Activated naive CD4-positive, alpha-beta T cell treated with anti-CD3 and anti-CD28 coated beads, Interleukin-2, amount 50 U/mL, for 24 hours (primary cell): ENCODE measurements at regions not wholly inside any gene's neighbourhood (a gene's known extent, or its start where the extent isn't known, plus 50 kb on each side); places are given as distances from the start of the nearest gene placed in this dataset.
"Not testable (repeated sequence)": the region's sequence is repeated elsewhere in the genome, so short reads cannot be mapped to it uniquely, and the experiment has no call there.

Experiments
- H3K27ac Mint-ChIP-seq: one replicate; pipeline ENCODE4 v1.8.0; 2021; ENCODE audit warnings: mild to moderate bottlenecking, mixed read lengths
- H3K27me3 Mint-ChIP-seq: one replicate; pipeline ENCODE4 v1.8.0; 2021; ENCODE audit warnings: mixed read lengths
- H3K36me3 Mint-ChIP-seq: one replicate; pipeline ENCODE4 v1.8.0; 2021; ENCODE audit warnings: mixed read lengths
- H3K4me1 Mint-ChIP-seq: one replicate; pipeline ENCODE4 v1.8.0; 2021; ENCODE audit warnings: mixed read lengths
- H3K4me3 Mint-ChIP-seq: one replicate; pipeline ENCODE4 v1.8.0; 2021; ENCODE audit warnings: mild to moderate bottlenecking, mixed read lengths
- H3K9me3 Mint-ChIP-seq: one replicate; pipeline ENCODE4 v1.8.0; 2021; ENCODE audit warnings: mixed read lengths

- H3K9me3 Mint-ChIP-seq = no peaks in the 10 kb centered on the region
- H3K4me1 Mint-ChIP-seq = no peaks in the 10 kb centered on the region
These were observed 366.6 kb downstream of the OSTF1 start for GRCh38 chr9:75454891-75455290.

GRCh38 chr9:75455444-75455921 is 367.2 kb downstream of the OSTF1 start:
- peaks cover 3% of the 10 kb centered on the region for H3K27me3 Mint-ChIP-seq
- H3K4me3 Mint-ChIP-seq = no peak overlapping the region
- no peaks in the 10 kb centered on the region for H3K9me3 Mint-ChIP-seq
- H3K4me1 Mint-ChIP-seq = no peaks in the 10 kb centered on the region
- H3K36me3 Mint-ChIP-seq = no peaks in the 10 kb centered on the region
- no peak overlapping the region for H3K27ac Mint-ChIP-seq

More at GRCh38 chr9:75454891-75455290, 366.6 kb downstream of the OSTF1 start:
- no peak overlapping the region for H3K4me3 Mint-ChIP-seq
- no peaks in the 10 kb centered on the region for H3K36me3 Mint-ChIP-seq
- no peak overlapping the region for H3K27ac Mint-ChIP-seq
- peaks cover 3% of the 10 kb centered on the region for H3K27me3 Mint-ChIP-seq

- H3K27me3 Mint-ChIP-seq = peaks cover 3% of the 10 kb centered on the region
- H3K4me1 Mint-ChIP-seq = no peaks in the 10 kb centered on the region
- H3K36me3 Mint-ChIP-seq = no peaks in the 10 kb centered on the region
- no peak overlapping the region for H3K27ac Mint-ChIP-seq
- no peaks in the 10 kb centered on the region for H3K9me3 Mint-ChIP-seq
- H3K4me3 Mint-ChIP-seq = no peak overlapping the region
These were observed 368.4 kb downstream of the OSTF1 start for GRCh38 chr9:75456698-75457097.

GRCh38 chr9:75457474-75458011 is 369.2 kb downstream of the OSTF1 start:
- Mint-ChIP-seq H3K27ac (no peak overlapping the region), H3K9me3 (no peaks in the 10 kb centered on the region), H3K4me1 (no peaks in the 10 kb centered on the region), H3K36me3 (no peaks in the 10 kb centered on the region), H3K27me3 (peaks cover 4% of the 10 kb centered on the region), H3K4me3 (no peak overlapping the region)

GRCh38 chr9:75459311-75459710 is 371.0 kb downstream of the OSTF1 start:
- H3K4me1 Mint-ChIP-seq, H3K36me3 Mint-ChIP-seq: not testable (repeated sequence)

GRCh38 chr9:75461183-75461582 is 372.9 kb downstream of the OSTF1 start:
- Mint-ChIP-seq H3K9me3 (no peaks in the 10 kb centered on the region), H3K4me3 (no peak overlapping the region), H3K27ac (no peak overlapping the region), H3K27me3 (peaks cover 2% of the 10 kb centered on the region), H3K4me1 (no peaks in the 10 kb centered on the region), H3K36me3 (no peaks in the 10 kb centered on the region)

More at GRCh38 chr9:75459311-75459710, 371.0 kb downstream of the OSTF1 start:
- not testable (repeated sequence) for H3K9me3 Mint-ChIP-seq, H3K4me3 Mint-ChIP-seq, H3K27me3 Mint-ChIP-seq, H3K27ac Mint-ChIP-seq

GRCh38 chr9:75462866-75463265 is 374.6 kb downstream of the OSTF1 start:
- H3K36me3 Mint-ChIP-seq = no peaks in the 10 kb centered on the region
- H3K4me1 Mint-ChIP-seq = no peaks in the 10 kb centered on the region
- H3K9me3 Mint-ChIP-seq = no peaks in the 10 kb centered on the region
- peaks cover 2% of the 10 kb centered on the region for H3K27me3 Mint-ChIP-seq
- no peak overlapping the region for H3K27ac Mint-ChIP-seq
- H3K4me3 Mint-ChIP-seq = no peak overlapping the region

- Mint-ChIP-seq H3K9me3 (no peaks in the 10 kb centered on the region), H3K4me1 (no peaks in the 10 kb centered on the region), H3K36me3 (no peaks in the 10 kb centered on the region), H3K27me3 (peaks cover 5% of the 10 kb centered on the region), H3K27ac (no peak overlapping the region), H3K4me3 (no peak overlapping the region)
These were observed 375.6 kb downstream of the OSTF1 start for GRCh38 chr9:75463871-75464270.

- H3K36me3 Mint-ChIP-seq = no peaks in the 10 kb centered on the region
These were observed 376.4 kb downstream of the OSTF1 start for GRCh38 chr9:75464726-75465125.

GRCh38 chr9:75467142-75467541 is 378.8 kb downstream of the OSTF1 start:
- no peak overlapping the region for H3K4me3 Mint-ChIP-seq
- peaks cover 6% of the 10 kb centered on the region for H3K27me3 Mint-ChIP-seq
- no peaks in the 10 kb centered on the region for H3K4me1 Mint-ChIP-seq
- H3K27ac Mint-ChIP-seq = no peak overlapping the region
- no peaks in the 10 kb centered on the region for H3K36me3 Mint-ChIP-seq
- H3K9me3 Mint-ChIP-seq = no peaks in the 10 kb centered on the region

More at GRCh38 chr9:75464726-75465125, 376.4 kb downstream of the OSTF1 start:
- no peaks in the 10 kb centered on the region for H3K4me1 Mint-ChIP-seq
- peaks cover 5% of the 10 kb centered on the region for H3K27me3 Mint-ChIP-seq
- H3K9me3 Mint-ChIP-seq = no peaks in the 10 kb centered on the region
- no peak overlapping the region for H3K4me3 Mint-ChIP-seq
- H3K27ac Mint-ChIP-seq = no peak overlapping the region

- no peaks in the 10 kb centered on the region for H3K9me3 Mint-ChIP-seq
- no peak overlapping the region for H3K27ac Mint-ChIP-seq
- no peak overlapping the region for H3K4me3 Mint-ChIP-seq
- peaks cover 15% of the 10 kb centered on the region for H3K27me3 Mint-ChIP-seq
- no peaks in the 10 kb centered on the region for H3K4me1 Mint-ChIP-seq
- no peaks in the 10 kb centered on the region for H3K36me3 Mint-ChIP-seq
These were observed 383.3 kb downstream of the OSTF1 start for GRCh38 chr9:75471549-75472114.

GRCh38 chr9:75482566-75482965 is 394.3 kb downstream of the OSTF1 start:
- Mint-ChIP-seq H3K27ac (no peak overlapping the region), H3K9me3 (no peaks in the 10 kb centered on the region), H3K4me3 (no peak overlapping the region), H3K36me3 (no peaks in the 10 kb centered on the region), H3K4me1 (no peaks in the 10 kb centered on the region), H3K27me3 (peaks cover 6% of the 10 kb centered on the region)

GRCh38 chr9:75483636-75484035 is 395.3 kb downstream of the OSTF1 start:
- H3K27me3 Mint-ChIP-seq = peaks cover 8% of the 10 kb centered on the region
- H3K36me3 Mint-ChIP-seq = no peaks in the 10 kb centered on the region
- H3K4me3 Mint-ChIP-seq = no peak overlapping the region
- H3K27ac Mint-ChIP-seq = no peak overlapping the region
- H3K9me3 Mint-ChIP-seq = no peaks in the 10 kb centered on the region
- no peaks in the 10 kb centered on the region for H3K4me1 Mint-ChIP-seq

- H3K27ac Mint-ChIP-seq = no peak overlapping the region
- peaks cover 5% of the 10 kb centered on the region for H3K9me3 Mint-ChIP-seq
- H3K4me1 Mint-ChIP-seq = no peaks in the 10 kb centered on the region
- peaks cover 14% of the 10 kb centered on the region for H3K27me3 Mint-ChIP-seq
- H3K4me3 Mint-ChIP-seq = no peak overlapping the region
- H3K36me3 Mint-ChIP-seq = no peaks in the 10 kb centered on the region
These were observed 399.8 kb downstream of the OSTF1 start for GRCh38 chr9:75487856-75488718.

GRCh38 chr9:75488719-75489110 is 400.4 kb downstream of the OSTF1 start:
- Mint-ChIP-seq H3K36me3 (no peaks in the 10 kb centered on the region), H3K4me3 (no peak overlapping the region), H3K27me3 (peaks cover 15% of the 10 kb centered on the region), H3K9me3 (peaks cover 5% of the 10 kb centered on the region), H3K27ac (no peak overlapping the region), H3K4me1 (no peaks in the 10 kb centered on the region)

- H3K27ac Mint-ChIP-seq = no peak overlapping the region
These were observed 400.1 kb upstream of the PCSK5 start for GRCh38 chr9:75490326-75490725.

More at GRCh38 chr9:75490326-75490725, 400.1 kb upstream of the PCSK5 start:
- Mint-ChIP-seq H3K27me3 (peaks cover 16% of the 10 kb centered on the region), H3K4me3 (no peak overlapping the region), H3K9me3 (peaks cover 5% of the 10 kb centered on the region), H3K36me3 (no peaks in the 10 kb centered on the region), H3K4me1 (no peaks in the 10 kb centered on the region)
